ENCODE measurements at regions not wholly inside any gene's neighbourhood (a gene's known extent, or its start where the extent isn't known, plus 50 kb on each side); places are given as distances from the start of the nearest gene placed in this dataset.

DNA sequence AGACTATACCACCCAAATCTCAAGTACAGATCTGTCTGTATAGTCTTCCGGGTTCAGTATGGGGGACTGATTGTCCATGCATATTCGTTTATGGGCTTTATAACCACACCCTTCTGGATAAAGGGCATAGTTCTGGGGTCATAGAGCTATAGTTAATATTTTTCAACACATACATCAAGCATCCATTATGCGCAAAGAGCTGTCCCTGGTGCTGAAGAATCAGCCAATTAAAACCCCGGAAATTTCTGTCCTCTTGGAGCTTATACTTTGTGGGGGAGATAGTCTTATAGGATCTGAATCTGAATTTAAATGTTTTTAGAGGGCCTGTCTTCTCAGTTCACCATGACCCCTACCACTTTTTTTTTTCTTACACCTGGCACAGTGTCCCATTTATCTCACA, 256.7 kb downstream of the SUDS3 start:
- DNase-seq (ENCODE audit: low spot score), result no peak
- no peak for TF ChIP-seq CTCF (IDR thresholded peaks at IDR 0.05; ENCODE audit: borderline replicate concordance, control extremely low read depth, extremely low read depth, insufficient read depth, missing control alignments)
- in situ Hi-C loops (cut with MboI; ENCODE audit: low sequenced_read_pairs, unreplicated experiment), result no loop called here

DNA sequence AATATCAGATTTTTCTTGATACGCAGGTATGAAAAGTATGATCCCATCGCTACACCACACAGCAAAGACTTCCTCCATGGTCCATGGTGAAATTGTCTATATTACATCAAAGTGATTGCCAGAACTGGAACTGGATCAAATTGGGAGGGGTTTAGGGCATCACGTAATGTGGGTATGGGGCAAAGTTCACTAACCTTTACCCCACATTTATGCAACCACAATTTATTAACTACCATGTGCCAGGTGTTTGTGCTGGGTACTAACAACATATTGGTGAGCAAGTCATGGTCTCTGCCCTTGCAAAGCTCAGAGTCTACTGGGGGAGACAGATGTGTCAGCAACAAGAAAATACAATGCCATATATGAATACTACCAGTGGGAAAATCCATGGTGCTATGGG, 258.9 kb downstream of the SUDS3 start:
- in situ Hi-C loops (cut with MboI; ENCODE audit: low sequenced_read_pairs, unreplicated experiment), result no loop called here
- no peak for DNase-seq (ENCODE audit: low spot score)
- TF ChIP-seq CTCF (IDR thresholded peaks at IDR 0.05; ENCODE audit: borderline replicate concordance, control extremely low read depth, extremely low read depth, insufficient read depth, missing control alignments), result no peak

GRCh38 chr12:118637767-118638370, 261.5 kb downstream of the SUDS3 start:
- in situ Hi-C loops (cut with MboI; ENCODE audit: low sequenced_read_pairs, unreplicated experiment), result no loop called here
- TF ChIP-seq CTCF (IDR thresholded peaks at IDR 0.05; ENCODE audit: borderline replicate concordance, control extremely low read depth, extremely low read depth, insufficient read depth, missing control alignments), result no peak
- DNase-seq (ENCODE audit: low spot score), result no peak

GRCh38 chr12:118641249-118641648, 264.9 kb downstream of the SUDS3 start:
- in situ Hi-C loops (cut with MboI; ENCODE audit: low sequenced_read_pairs, unreplicated experiment), result no loop called here
- TF ChIP-seq CTCF (IDR thresholded peaks at IDR 0.05; ENCODE audit: borderline replicate concordance, control extremely low read depth, extremely low read depth, insufficient read depth, missing control alignments), result no peak
- no peak for DNase-seq (ENCODE audit: low spot score)

- DNase-seq (ENCODE audit: low spot score), result no peak
- in situ Hi-C loops (cut with MboI; ENCODE audit: low sequenced_read_pairs, unreplicated experiment), result no loop called here
- TF ChIP-seq CTCF (IDR thresholded peaks at IDR 0.05; ENCODE audit: borderline replicate concordance, control extremely low read depth, extremely low read depth, insufficient read depth, missing control alignments), result no peak
Observed at GRCh38 chr12:118645219-118645618, 268.9 kb downstream of the SUDS3 start.

GRCh38 chr12:118649765-118650585, 273.6 kb downstream of the SUDS3 start:
- no peak for TF ChIP-seq CTCF (IDR thresholded peaks at IDR 0.05; ENCODE audit: borderline replicate concordance, control extremely low read depth, extremely low read depth, insufficient read depth, missing control alignments)
- no peak for DNase-seq (ENCODE audit: low spot score)
- in situ Hi-C loops (cut with MboI; ENCODE audit: low sequenced_read_pairs, unreplicated experiment), result no loop called here
